GM19023 (cell line): ENCODE measurements at regions not wholly inside any gene's neighbourhood (a gene's known extent, or its start where the extent isn't known, plus 50 kb on each side); places are given as distances from the start of the nearest gene placed in this dataset.

Experiments
- ATAC-seq: cut with Tn5 transposase; IDR thresholded peaks from one replicate; pipeline ENCODE4 v1.9.1; 2021; ENCODE audit warnings: mild to moderate bottlenecking, moderate library complexity; ENCODE audit not compliant: unreplicated experiment

GRCh38 chr13:50513300-50513877 is 330.1 kb downstream of the DLEU7 start:
- ATAC-seq, result no peak

GRCh38 chr13:50514249-50514648 is 329.2 kb downstream of the DLEU7 start:
- no peak for ATAC-seq

GRCh38 chr13:50518131-50518530 is 325.4 kb downstream of the DLEU7 start:
- no peak for ATAC-seq

- ATAC-seq, result no peak
Observed at GRCh38 chr13:50518781-50519201, 324.7 kb downstream of the DLEU7 start.

DNA sequence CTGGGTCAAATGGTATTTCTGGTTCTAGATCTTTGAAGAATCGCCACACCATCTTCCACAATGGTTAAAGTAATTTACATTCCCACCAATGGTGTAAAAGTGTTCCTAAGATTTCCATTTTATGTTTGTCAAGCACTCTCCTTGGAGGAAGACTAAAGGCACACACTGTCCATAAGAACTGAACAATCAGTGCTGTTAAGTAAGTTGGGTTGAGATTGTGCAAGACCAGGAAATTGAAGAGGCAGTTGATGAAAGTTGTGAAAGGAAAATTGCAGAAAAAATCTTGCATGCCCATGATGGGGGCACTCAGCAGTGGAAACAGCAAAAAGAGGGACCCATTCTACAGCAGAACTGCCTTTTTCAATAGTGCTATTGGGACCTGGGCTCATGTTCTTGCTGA is 323.6 kb downstream of the DLEU7 start:
- ATAC-seq, result no peak

DNA sequence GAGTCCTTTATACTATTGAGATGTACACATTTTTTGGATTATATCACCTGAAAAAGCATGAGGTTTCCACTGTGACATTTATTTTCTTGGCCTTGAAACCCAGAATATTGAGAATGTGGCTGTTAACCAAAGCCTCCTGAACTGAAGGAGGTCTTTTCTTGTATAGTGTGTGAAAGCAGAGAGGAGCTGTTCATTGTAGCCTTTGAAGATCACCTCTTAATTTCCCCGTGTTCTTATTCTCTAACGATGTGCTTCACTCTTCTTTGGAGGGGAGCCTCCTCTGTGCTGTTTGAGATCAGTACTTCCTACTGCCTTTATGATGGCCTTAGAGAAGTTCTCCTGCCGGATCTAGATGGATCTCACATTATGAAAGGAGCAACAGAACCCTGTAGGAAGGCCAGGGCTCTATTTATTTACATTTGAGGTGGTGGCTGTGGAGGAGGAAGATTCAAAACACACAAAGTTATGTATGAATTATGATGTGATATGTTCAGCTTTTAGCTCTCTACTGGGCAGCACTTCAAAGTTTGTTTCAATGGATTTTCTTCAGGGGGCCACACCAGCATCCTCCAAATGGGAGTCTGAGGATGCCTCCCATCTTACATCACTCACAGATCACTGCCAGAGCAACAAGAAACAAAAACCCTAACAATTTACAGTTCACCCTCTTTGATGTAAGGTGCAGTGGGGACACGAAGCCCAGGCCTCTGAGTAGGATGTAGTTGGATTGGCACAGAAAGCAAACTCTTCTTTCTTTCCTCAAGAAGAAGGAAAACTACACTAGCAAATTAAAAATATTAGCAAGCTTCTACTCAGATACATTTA is 322.3 kb downstream of the DLEU7 start:
- no peak for ATAC-seq

DNA sequence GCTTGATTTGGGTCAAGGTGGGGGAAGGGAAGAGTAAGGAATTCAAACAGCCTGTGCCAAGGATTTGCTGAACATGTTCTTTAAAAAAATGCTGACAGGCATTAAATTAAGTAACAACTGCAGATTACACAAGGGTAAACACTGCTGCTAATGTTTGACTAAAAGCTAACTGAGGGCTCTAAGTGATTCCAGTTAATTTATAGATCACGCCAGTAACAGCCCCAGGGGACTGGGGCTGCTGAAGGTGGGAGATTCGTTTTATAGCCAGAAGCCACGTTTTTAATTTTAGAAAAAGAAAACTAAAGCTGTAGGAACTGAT is 321.7 kb downstream of the DLEU7 start:
- no peak for ATAC-seq

DNA sequence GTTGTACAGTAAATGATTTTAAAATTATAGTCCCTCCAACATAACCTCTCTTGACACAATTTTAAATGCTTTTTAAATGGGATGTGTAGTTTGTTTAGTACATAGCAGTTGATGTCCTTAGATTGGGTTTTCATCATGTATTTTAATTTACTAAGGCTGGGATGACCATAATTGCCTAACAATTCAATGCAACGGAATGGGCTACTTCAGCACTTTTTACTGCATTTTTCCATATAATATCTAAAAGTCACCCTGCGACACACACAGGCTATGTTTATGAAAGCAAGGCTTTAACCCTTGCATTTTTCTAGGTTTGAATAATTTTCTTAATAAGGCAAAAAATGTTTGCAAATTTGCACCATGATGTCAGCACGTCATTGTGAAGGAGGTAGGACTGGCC is 321.0 kb downstream of the DLEU7 start:
- ATAC-seq, result no peak

DNA sequence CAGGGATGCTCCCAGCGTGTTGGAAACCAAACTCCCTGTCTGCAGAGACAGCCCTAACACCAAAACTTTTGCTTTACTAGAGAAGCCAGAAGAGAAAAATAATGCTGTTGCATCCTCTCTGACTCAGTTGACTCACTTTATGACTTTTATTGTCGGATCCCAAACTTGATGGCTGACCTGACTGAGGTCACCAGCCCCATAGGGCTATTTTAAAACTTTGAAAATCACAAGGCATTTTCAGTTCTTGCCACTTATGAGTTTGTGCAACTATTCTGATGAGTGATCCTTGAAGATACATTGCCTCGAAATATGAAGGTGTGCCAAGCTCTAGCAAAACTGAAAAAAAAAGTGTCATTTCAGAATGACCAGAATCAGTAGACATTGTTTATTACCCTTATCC is 320.2 kb downstream of the DLEU7 start:
- no peak for ATAC-seq

DNA sequence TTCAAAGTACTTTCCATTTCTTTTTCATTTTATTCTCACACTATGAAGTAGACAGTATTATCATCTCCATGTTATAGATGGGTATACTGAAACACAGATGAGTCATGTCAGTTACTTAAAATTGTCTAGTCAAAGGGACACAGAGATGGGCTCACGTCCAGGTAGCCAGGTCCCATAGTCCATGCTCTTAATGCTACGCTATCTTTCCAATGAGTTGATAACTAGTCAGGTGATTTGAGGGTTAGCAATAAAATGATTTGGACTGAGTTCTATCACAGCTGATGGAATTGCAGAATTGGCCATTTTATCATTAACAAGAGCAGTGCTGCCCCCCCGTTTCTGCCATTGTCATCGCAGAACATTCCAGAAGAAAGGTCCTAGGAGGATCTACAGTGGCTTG is 318.9 kb downstream of the DLEU7 start:
- ATAC-seq, result no peak

- ATAC-seq, result no peak
Observed at GRCh38 chr13:50526661-50527071, 316.8 kb downstream of the DLEU7 start.

- no peak for ATAC-seq
Observed at GRCh38 chr13:50527188-50527587, 316.3 kb downstream of the DLEU7 start.

DNA sequence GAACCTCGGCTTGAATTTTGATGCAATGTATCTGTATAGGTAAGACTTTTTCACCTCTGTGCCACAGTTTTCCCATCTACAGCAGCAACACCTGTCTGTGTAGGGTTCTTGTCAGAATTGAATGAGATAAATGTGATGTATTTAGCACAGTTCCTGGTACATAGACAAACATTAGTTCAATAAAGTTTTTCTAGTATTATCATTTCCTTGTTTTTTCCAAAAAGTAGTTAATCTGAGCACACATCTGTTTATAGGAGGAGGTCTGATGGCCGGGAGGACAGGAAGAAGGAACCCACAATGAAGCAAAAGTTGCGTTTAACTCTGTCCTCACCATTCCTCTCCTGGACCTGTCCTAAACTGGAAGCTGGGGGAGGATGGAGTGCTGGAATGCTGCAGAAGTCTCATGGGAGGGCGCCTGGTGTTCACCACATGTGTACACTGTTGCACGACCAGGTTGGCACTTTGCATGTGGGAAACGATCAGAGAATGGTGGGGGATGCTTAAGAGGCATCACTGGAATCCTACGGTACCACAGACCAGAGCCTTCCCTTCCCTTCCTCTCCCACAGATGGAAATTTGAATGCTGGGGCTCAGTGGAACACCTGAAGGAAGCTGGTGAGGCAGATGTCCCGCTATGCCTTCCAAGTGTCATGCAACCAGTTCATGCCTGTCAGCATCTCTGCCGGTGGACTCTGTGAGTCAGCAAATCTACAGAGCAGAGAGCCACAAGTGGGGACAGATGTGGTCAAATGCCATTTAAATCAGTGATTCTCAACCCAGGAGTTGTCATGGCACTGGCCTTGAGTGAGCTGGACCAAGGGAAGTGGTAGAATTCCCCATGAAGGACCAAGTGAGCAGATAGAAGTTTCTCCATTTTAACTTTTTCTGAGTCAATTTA is 315.6 kb downstream of the DLEU7 start:
- no peak for ATAC-seq

- no peak for ATAC-seq
Observed at GRCh38 chr13:50529154-50529882, 314.2 kb downstream of the DLEU7 start.

DNA sequence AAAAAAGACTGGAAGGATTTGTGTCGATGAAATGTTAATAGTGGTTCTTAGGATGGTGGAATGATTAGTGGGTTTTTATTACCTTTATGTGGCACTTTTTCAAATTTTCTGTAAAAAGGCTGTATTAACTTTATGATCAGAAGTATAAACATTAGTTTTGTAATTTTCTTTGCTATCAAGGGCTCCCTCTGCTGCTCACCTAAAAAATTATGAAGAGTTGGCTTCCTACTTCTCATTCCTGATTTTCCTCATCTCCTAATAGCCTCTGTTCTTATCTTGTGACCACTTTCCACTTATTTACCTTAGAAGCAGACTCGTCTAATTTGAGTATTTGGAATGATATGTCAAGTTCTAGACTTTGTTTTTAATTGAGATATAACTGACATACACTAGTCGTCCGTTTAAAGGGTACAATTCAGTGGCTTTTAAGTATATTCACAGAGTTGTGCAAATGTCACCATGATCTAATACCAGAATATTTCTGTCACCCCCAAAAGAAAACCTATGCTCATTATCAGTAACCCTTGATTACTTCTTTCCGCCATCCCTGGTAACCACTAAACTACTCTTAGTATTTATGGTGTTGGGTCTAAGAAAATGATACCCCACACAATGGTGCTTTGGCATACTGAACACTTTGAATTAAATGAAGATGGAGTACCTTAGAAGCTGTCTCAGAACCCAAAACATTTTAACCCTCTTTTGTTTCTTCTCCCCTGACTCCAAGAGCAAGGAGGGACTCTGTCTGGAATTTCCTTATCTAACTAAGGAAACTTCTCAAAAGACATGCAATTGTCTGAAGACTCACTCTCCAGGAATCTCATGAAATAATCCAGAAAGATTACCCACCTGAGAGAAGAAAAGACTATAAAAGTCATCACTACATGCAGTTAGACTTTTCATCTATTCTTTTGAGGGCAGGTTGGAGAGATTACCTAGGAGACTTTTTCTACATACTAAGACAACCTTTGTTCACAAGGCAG is 311.3 kb downstream of the DLEU7 start:
- ATAC-seq, result no peak

- ATAC-seq, result no peak
Observed at GRCh38 chr13:50535050-50535449, 308.4 kb downstream of the DLEU7 start.

GRCh38 chr13:50537029-50537428 is 306.5 kb downstream of the DLEU7 start:
- no peak for ATAC-seq

DNA sequence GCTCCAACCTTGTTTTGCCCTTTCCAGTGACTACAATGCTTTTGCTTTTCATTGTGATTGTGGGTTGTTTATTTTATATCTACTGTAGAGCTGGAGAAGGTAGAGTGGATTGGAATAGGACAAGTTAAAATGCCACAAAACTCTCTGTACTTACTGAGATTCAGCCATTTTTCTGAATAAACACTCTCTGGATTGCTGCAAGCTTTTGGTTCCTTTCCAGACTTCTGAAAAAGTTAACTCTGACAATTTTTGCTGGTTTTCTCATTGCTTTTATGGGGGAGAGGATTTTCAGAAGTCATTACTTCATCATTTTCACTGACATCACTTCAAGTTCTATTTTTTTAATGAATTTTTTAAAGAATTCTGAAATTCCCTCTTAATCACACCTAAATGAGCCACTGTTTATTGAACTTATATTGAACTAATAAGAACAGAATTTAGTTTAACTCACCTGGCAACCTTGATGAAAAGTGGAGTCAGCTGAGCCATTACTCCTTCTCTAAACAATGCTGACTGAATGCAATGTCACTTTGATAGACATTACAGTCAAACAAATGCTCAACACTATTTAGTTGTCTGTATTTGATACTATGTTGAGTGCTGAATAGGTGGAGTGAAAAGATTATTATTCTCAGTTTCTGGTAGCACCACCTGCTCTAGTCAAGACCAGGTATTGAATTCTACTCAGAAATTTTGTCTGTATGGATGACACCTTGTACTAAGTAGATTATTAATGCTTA is 303.5 kb downstream of the DLEU7 start:
- no peak for ATAC-seq

- ATAC-seq, result no peak
Observed at GRCh38 chr13:50543141-50543540, 300.4 kb downstream of the DLEU7 start.
